Activated CD4-positive, alpha-beta T cell treated with anti-CD3 and anti-CD28 coated beads for 24 hours (primary cell): ENCODE measurements at regions not wholly inside any gene's neighbourhood (a gene's known extent, or its start where the extent isn't known, plus 50 kb on each side); places are given as distances from the start of the nearest gene placed in this dataset.

Source experiments
- DNase-seq, 2 donors: peaks; one replicate each; pipeline ENCODE4 v3.0.0-alpha.2; 2020; ENCODE audit warnings: low read depth in 2 of 2

DNA sequence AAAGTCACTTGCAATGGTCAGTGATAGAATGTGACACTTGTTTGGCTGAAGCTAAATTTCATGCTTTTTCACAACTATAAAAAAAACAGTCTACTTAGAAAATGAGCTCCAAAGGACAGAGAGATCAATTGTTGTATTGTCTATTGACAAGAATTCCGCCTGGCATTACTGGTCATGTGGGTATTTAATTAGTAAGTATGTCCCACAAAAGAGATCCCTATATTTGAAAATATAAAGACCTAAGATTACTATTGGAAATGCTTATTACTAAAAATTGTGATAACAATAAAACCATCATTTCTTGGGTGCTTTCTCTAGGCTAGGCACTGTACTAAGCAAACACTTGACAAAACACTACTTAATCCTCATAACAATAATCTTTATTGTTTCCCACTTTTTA, 745.2 kb upstream of the C9orf72 start:
- DNase-seq = no peak

DNA sequence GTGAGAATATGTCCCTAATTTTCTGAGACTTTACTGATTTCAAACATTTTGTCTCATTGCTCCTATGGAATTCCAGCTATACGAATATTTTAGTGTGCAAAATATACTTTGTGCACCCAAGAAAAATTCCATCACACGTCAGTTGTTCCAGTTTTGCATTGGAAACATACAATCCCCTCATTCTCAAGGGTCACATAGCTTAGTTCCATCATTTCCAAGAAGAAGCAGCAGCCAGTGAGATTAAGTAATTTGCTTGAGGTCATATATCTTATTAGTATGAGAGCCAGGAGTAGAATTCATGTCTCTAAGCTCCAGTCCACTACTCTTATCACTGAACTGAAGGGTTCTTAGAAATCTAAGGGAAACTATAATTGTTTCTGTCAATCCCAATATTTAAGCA, 746.7 kb upstream of the C9orf72 start:
- DNase-seq = no peak

DNA sequence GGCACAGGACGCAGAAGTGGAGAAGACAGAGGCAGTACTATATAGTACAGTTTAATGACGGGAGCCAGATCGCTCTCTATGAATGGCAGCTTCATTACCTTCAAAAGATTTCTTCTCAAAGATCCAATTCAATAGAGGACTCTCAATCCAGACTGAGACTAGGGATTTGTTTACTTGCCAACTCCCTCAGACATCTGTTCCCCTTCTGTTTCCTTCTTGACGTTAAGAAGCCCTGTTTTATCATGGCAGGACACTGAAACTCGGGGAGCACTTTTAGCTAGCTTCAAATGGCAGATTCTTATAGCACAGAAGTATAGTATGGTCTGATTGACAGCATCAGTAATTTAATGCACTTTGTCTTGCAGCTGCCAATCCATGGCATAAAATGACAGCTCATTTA, 747.3 kb upstream of the C9orf72 start:
- no peak for DNase-seq

DNA sequence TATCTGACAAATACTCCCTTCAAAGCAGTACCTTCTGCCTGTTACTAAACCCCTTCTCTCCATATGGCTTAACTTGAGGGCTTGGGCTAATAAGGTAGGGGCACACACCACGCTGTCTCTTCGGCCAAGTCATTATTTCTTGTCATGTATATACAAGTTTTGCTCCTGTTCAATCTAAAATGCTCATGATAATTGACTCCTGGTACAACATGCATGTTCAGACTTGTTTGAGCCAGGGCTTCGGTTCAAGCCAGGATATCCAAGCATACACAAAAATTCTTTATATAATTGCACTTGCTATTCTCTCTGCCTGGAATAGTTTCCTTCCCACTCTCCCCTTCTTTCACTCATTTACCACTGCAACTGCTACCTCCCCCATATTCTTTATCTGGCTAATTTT, 756.0 kb upstream of the C9orf72 start:
- DNase-seq = no peak

DNA sequence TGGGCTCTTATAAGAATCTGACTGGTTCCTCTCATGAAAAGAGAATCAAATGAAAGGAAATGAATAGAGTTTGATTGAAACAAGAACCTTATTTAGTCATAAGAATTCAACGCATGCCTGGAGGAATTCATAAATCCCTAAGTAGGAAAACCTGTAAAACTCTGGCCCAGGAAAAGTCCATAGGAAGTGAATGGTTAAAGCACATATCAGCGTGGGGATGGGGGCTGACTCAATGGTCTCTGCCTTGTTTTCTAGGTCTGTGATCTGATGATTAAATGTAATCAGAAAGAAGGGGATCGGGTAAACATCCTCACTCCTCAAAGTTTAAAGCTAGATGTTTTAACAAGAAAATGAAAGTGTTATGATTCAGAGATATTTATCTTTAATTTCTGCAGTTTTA, 759.4 kb upstream of the C9orf72 start:
- DNase-seq = no peak

DNA sequence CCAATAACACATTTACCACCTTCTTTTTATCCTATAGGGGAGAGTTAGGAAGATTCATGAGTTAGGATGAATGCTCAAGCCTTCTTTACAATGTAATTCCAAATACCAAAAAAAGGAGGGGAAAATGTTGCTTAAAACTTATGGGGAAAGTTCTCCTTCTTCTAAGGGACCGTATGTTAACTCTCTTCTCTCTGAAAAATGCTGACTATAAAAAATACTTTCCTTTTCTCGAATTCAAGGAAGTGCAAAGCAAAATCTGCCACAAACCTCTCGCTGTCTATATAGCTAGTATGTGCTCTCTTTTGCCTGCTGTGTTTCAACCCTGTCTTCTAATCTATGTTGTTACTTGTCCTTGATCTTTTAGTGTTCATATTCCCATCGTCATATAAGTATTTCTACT, 768.6 kb upstream of the C9orf72 start:
- no peak for DNase-seq

DNA sequence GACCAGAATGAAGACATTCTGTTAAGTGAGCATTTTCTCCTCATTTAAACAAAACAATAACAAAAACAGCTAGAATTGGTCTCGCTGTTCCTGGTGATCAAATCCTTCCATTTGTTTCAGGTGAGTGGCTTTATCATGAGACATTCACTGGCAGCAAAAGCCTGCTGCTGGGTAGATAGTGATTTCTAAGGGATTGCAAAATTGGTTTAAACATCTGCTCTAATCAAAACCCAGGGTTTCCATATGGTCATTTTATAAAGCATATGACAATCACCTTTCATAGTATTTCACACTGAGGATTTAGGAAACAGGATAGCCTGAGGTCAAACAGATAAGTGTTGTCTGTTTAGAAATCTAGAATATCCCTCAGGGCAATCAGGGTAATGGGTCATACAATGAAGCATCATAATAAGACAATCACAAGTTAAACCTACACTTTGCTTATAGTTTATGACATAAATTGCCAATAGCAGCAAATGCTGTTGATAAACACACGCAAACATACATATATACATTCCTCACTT, 769.6 kb upstream of the C9orf72 start:
- DNase-seq = no peak

DNA sequence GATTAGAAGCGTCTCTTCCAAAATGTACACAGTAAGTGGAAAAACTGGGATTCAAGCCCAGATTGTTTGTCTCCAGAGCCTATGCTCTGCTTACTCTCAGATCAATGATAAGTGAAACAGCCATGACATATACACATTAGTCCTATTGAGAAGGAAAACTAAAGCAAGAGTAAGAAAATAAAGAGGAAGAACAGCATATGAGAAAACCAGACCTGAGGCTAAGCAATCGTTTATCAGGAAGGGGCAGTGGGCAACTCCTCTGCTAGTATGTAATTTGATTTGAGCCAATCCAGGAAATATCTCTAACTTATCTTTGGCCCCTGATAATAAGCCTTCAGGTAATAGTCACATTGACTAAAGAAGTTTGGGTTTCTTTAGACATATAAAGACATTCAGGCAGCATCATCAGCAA, 789.9 kb upstream of the C9orf72 start:
- no peak for DNase-seq

DNA sequence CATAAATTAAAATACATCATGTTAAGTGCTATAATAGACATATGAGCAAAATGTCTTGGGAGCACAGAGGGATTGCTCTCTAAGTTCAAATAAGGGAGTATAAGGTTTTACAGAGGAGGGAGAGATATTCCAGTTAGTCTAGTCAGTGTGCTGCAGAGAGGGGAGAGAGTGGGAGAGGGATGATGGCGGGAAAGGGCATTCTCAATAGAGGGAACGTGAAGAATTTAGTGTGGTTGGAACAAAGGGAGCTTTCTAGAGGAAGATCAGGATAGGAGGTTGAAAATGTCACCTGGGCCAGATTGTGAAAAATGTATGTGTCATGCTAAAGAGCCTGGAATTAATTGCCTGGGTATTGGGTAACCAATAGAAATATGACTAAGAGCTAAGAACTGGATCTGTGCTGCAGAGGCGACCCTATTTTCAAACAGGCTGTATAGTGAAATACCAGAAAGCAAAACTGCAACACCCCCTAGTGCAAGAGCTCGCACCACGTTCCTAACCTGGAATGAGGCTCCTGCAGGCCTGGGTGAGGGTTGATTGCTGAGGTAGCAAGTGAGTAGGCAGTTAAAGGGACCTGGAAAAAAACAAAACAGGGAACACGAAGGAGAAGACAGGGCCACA, 791.8 kb upstream of the C9orf72 start:
- DNase-seq = no peak

DNA sequence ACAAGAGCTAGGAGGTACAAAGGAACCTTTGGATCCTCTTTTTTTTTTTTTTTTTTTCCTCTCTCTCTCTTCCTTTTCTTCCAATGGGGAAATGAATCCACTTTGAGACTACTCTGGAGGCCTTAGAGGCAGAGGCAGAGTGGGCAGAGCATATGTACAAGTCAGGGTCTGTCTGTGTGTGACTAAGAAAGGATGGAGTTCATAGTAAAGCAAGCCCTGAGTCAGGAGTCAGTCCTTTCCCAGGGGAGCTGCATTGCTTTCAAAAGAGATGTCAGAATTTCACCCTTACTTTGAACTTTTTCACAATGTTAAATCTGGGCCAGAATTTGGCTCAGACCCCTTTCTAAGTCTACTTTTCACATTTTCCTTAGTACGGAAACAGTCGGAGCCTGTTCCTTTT, 792.4 kb upstream of the C9orf72 start:
- no peak for DNase-seq

DNA sequence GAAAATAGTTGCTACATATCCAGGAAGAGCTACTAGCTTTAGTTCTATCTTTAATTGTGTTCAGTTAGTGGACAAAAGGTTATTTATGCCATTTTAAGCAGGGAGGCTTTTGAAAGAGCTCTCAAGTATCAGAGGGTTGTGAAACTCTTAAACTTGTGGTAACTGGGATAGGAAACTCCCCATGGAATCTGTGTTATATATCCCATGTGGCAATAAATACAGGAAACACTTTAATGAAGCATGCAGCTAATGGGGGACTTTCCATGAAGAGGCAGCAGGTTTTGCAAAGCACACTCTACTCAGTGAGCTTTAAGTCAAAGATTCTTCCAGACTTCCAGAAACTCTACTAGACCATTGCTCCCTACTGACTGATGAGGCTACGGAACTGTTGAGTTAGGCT, 805.0 kb upstream of the C9orf72 start:
- DNase-seq = no peak

DNA sequence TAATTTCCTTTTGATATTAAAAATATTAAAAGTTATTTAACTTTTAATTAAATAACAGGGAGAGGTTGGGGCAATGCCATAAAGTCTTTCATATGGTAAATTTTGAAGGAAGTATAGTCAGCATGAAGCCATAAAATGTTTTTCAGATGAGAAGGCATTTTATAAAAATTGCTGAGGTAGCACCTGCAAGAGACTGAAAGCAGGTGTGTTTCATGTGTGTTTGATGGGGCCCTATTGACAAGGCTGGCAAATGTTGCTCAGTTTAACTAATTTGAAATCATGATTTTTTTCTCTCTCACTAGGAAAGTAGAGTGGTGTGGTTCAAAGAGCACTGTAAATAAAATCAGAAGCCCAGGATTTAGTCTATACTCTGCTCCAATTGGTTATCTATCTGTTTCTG, 805.8 kb upstream of the C9orf72 start:
- no peak for DNase-seq

DNA sequence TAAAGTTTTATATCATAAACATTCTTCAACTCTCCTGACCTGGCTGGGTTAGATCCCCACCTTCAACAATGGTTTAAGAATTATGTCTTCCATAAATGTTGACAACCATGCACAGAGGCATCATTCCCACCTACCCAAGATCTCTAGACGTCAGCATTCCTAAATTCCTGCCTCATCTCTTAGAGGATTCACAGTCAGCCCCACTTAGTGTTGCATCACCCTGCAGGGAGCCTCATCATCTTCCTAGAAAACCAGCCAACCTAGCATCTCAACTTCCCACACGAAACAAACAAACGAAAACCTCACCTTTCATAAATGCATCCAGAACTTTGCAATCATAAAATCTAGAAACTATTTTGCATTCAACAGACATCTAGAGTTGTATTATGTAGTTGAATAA, 816.1 kb upstream of the C9orf72 start:
- DNase-seq = no peak

DNA sequence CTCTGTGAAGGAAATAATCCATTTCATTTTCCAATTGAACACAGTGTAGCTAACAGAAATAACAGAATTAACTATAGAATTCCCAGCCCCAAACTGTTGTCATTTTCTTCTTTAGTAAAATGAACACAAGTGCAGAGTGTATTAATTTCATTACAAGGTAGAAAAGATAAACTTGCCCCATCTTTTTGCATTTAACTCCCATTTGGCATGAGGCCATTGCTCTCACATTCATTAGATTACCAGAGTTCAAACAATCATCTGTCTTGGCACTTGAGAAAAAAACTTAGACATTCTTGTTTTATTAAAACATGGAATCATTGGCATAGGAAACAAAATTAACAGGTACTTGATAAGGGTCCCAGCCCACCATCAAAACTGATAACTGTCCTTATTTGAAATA, 821.5 kb upstream of the C9orf72 start:
- DNase-seq = no peak

DNA sequence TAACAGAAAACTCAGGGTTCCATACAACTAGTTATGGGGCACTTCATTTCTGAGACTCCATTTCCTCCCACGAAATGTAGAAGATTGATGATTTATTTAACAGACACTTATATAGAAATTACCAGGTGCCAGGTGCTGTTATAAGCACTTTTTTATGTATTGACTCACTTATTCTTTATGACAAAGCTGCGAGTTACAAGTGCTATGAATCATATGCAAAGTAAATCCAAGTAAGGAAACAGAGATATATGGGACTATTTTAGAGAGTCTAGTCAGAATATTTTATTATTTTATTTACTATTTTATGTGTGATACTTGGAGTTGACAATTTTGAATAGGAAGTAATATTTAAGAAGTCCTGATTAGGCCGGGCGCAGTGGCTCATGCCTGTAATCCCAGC, 822.8 kb upstream of the C9orf72 start:
- DNase-seq = no peak

DNA sequence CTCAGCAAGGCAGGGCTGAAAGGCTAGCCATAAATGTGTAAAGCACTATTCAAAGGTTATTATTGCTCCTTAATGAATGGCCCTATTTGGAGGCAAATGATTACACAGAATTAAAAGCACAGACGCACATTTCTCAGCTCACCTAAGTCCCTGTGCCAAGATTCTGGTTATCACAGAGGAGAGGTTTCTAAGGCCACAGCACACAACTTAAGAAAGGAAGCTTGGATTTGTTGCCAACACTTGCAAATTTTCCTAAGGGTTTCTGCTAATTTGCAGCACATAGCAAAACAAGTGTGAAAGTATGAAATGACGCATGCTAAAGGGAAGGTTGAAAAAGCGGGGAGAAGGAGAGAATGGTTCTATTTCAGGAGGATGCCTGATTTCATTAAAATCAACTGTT, 834.1 kb upstream of the C9orf72 start:
- DNase-seq = no peak

DNA sequence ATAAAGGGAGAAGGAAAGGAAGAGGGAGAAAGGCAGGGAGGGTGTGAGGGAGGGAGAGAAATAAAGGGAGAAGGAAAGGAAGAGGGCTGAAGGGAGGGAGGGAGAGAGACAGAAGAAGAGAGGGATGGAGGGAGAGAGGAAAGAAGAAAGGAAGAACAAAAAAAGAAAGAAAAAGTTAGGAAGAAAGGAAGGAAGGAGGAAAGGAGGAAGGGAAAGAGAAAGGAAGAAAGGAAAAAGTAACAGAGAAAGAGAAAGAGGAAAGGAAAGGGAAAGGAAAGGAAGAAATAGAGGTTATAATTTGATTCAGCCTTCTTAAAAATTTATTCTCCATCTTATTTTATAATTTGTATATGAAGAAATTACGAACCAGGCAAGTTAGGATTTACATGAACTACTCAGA, 836.6 kb upstream of the C9orf72 start:
- no peak for DNase-seq

DNA sequence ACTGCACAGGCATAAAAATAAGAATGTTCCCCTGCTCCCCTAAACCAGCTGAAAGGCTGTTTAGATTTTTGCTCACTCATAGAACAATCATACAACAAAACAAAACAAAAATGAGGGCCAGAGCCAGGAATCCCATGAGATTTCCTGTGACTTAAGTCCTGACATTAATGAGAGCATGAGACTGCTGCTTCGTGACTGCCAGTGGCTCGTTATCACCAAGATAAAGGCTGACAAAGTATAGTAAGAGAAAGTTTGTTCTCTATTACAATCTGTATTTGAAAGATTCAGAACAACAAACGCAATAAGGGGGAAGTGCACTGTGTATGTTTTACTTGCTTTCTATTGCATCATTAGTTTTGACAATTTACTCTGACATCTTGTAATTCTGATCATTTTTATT, 837.1 kb upstream of the C9orf72 start:
- no peak for DNase-seq

DNA sequence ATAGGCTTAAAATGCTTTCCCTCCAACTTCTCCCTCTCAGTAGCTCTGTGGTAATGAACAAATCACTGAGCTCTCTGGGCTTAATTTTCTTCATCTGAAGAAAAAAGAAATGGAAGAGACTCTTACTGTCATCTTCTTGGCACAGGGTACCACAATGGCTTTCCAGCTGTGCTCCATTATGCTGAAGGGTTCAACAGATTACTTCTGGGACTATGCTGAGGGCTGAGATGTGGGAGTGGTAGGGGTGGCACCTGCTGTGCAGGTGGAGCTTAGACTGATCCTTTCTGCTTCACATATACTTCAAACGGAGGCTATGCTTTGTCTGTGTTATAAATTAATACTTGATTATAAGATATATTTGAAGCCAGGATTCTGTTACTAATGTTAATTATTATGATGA, 840.2 kb upstream of the C9orf72 start:
- DNase-seq = no peak

DNA sequence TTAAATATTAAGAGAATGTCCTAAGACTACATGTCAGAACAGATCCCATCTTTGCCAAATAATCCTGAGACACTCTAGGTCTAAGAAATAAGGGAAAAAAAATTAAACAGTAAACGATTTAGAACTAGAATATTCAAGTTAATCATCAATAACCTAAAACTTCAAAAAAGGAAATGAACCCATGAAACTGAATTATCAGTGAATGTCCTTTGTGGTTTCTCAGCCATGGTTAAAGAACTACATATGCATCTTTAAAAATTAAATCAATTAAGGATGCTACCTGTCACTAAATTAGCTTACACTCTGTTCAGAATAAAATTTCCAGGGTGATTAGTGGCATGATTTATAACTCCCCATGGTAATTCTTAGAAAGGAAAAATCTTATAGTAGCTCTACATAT, 850.0 kb upstream of the C9orf72 start:
- no peak for DNase-seq

DNA sequence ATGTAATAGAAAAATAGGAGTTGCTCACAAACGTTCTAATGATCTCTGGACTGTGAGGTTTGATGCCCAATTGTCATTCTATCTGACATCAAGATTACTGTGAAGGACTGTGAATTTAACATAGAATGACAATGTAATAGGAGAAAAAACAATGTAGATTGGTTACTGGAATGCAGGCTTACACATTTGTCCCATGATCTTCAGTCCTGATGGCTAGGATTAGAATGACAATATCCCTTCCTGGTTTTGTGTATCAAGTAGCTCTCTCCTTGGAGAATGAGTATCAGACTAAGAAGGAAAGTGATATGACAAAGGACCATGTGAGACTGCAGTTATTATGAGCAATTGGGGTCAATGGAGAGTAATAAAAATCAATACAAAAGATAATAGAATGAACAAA, 862.2 kb upstream of the C9orf72 start:
- DNase-seq = no peak

DNA sequence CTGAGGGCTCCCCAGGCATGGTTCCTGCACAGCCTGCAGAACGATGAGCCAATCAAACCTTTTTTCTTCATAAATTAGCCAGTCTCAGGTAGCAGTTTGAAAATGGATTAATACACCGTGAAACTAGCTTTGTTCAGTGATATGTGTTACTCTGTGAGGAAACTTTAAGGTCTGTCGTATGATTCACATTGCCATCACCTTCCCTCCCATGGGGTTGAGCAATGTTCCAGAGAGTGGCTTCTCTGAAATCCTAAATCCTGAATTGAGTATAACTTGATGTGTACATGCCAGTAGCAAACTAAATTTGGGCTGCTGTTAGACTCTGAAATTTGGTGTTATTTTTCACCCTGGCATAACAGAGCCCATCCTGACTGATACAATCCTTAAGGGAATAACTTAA, 866.4 kb upstream of the C9orf72 start:
- DNase-seq = no peak

DNA sequence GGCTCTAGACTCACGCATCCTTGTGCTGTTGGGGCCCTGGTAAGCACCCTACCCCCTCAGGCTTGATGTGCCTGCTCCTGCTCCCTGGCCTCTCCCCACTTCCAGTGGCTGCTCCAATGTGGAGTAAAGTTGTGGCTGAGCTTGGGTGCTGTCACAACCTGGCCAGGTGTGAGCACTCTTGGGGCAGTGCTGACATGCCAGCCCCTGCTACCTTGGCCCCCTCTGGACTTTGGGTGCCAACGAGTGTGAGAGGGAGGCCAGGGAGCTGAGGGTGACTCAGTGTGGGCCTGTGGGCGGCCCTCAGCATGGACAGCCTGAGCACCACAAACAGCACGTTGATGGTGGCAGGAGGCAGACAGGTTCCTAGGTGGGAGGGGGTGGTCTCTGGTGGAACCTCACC, 870.2 kb upstream of the C9orf72 start:
- no peak for DNase-seq

DNA sequence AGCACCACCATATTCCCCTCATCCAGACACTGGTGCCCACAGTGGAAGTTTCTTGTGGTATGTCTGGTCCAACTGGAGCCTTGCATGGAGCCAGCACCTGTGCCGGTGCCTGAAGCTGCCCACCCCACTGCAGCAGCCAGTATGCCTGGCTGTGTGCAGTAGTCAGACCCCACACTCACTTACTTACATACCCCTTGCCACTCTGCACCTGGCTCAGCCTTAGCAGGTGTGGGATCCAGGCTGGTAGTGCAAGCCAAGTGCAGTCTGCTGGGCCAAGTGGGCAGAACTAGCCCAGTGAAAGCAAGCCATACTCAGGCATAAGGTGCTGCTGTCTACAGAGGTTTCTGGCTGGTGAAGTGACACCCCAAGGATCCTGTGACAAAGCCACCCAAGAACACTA, 871.4 kb upstream of the C9orf72 start:
- no peak for DNase-seq
